ENCODE measurements at regions not wholly inside any gene's neighbourhood (a gene's known extent, or its start where the extent isn't known, plus 50 kb on each side); places are given as distances from the start of the nearest gene placed in this dataset.

GRCh38 chr14:65282896-65283253 is 129.7 kb upstream of the FUT8 start:
- H3K9me3 ChIP-seq (ENCODE audit: insufficient read depth, low read depth, low read length), result peaks cover 2% of the 10 kb centered on the region
- no peak overlapping the region for H4K8ac ChIP-seq (ENCODE audit: low read depth, low read length)
- H3K79me2 ChIP-seq (ENCODE audit: control insufficient read depth, insufficient read depth, low read length, poor library complexity), result no peaks in the 10 kb centered on the region
- H2AFZ ChIP-seq (ENCODE audit: insufficient read depth, low read length, poor library complexity), result no peak overlapping the region
- H3K4me3 ChIP-seq (ENCODE audit: low read depth, low read length), result no peak overlapping the region
- H3K4me1 ChIP-seq (ENCODE audit: control insufficient read depth in 1 of 2, insufficient read depth in 2 of 2, low read length in 2 of 2), result peaks cover 14 to 18% of the 10 kb centered on the region in 2 experiments
- no peak overlapping the region for H3K23ac ChIP-seq (ENCODE audit: low read length)
- DNase-seq, result no peak
- H3K36me3 ChIP-seq (ENCODE audit: control insufficient read depth in 1 of 2, insufficient read depth in 2 of 2, low read length in 2 of 2), result no peaks in the 10 kb centered on the region
- H3K4me2 ChIP-seq (ENCODE audit: low read length), result no peak overlapping the region
- H2BK12ac ChIP-seq (ENCODE audit: low read length), result no peak overlapping the region
- no peak overlapping the region for H2BK5ac ChIP-seq (ENCODE audit: low read depth, low read length, poor library complexity)
- WGBS (ENCODE audit: extremely low coverage, insufficient coverage, insufficient read length), result no CpG with 5 or more reads among the region's 3 CpGs
- H2AK5ac ChIP-seq (ENCODE audit: low read length), result no peak overlapping the region
- H3K27me3 ChIP-seq (ENCODE audit: insufficient read depth, low read length), result no peaks in the 10 kb centered on the region
- H3K18ac ChIP-seq (ENCODE audit: low read length), result no peak overlapping the region
- no peak overlapping the region for H3K9ac ChIP-seq (ENCODE audit: low read length)
- H3K14ac ChIP-seq (ENCODE audit: low read length), result no peak overlapping the region
- H2BK120ac ChIP-seq (ENCODE audit: insufficient read depth, low read length, poor library complexity), result no peak overlapping the region
- no peak overlapping the region for H3K4ac ChIP-seq (ENCODE audit: low read depth, low read length)
- no peak overlapping the region for H3K27ac ChIP-seq (ENCODE audit: low read depth, low read length)
- peaks cover 7% of the 10 kb centered on the region for H3K79me1 ChIP-seq (ENCODE audit: low read length)
- H4K91ac ChIP-seq (ENCODE audit: low read depth, low read length), result no peak overlapping the region
- H4K12ac ChIP-seq (ENCODE audit: low read depth, low read length), result no peak overlapping the region

GRCh38 chr14:65286443-65286842 is 126.1 kb upstream of the FUT8 start:
- no peak overlapping the region for H3K18ac ChIP-seq (ENCODE audit: low read length)
- H3K79me2 ChIP-seq (ENCODE audit: control insufficient read depth, insufficient read depth, low read length, poor library complexity), result no peaks in the 10 kb centered on the region
- no peaks in the 10 kb centered on the region for H3K27me3 ChIP-seq (ENCODE audit: insufficient read depth, low read length)
- no peak overlapping the region for H3K23ac ChIP-seq (ENCODE audit: low read length)
- no peak overlapping the region for H2BK120ac ChIP-seq (ENCODE audit: insufficient read depth, low read length, poor library complexity)
- H3K14ac ChIP-seq (ENCODE audit: low read length), result no peak overlapping the region
- no peak overlapping the region for H2BK5ac ChIP-seq (ENCODE audit: low read depth, low read length, poor library complexity)
- H4K12ac ChIP-seq (ENCODE audit: low read depth, low read length), result no peak overlapping the region
- DNase-seq, result no peak
- no peak overlapping the region for H4K91ac ChIP-seq (ENCODE audit: low read depth, low read length)
- H2BK12ac ChIP-seq (ENCODE audit: low read length), result no peak overlapping the region
- no CpG with 5 or more reads among the region's 8 CpGs for WGBS (ENCODE audit: extremely low coverage, insufficient coverage, insufficient read length)
- no peak overlapping the region for H3K4me3 ChIP-seq (ENCODE audit: low read depth, low read length)
- no peak overlapping the region for H2AK5ac ChIP-seq (ENCODE audit: low read length)
- H3K4ac ChIP-seq (ENCODE audit: low read depth, low read length), result no peak overlapping the region
- no peak overlapping the region for H3K4me2 ChIP-seq (ENCODE audit: low read length)
- H4K8ac ChIP-seq (ENCODE audit: low read depth, low read length), result no peak overlapping the region
- H3K36me3 ChIP-seq (ENCODE audit: control insufficient read depth in 1 of 2, insufficient read depth in 2 of 2, low read length in 2 of 2), result no peaks in the 10 kb centered on the region
- no peaks in the 10 kb centered on the region for H3K9me3 ChIP-seq (ENCODE audit: insufficient read depth, low read depth, low read length)
- no peak overlapping the region for H3K27ac ChIP-seq (ENCODE audit: low read depth, low read length)
- peaks cover 14 to 18% of the 10 kb centered on the region in 2 experiments for H3K4me1 ChIP-seq (ENCODE audit: control insufficient read depth in 1 of 2, insufficient read depth in 2 of 2, low read length in 2 of 2)
- H3K79me1 ChIP-seq (ENCODE audit: low read length), result peaks cover 7% of the 10 kb centered on the region
- no peak overlapping the region for H2AFZ ChIP-seq (ENCODE audit: insufficient read depth, low read length, poor library complexity)
- H3K9ac ChIP-seq (ENCODE audit: low read length), result no peak overlapping the region

- H4K12ac ChIP-seq (ENCODE audit: low read depth, low read length), result no peak overlapping the region
- no peak overlapping the region for H3K27ac ChIP-seq (ENCODE audit: low read depth, low read length)
- peaks cover 10 to 11% of the 10 kb centered on the region in 2 experiments for H3K4me1 ChIP-seq (ENCODE audit: control insufficient read depth in 1 of 2, insufficient read depth in 2 of 2, low read length in 2 of 2)
- H3K79me2 ChIP-seq (ENCODE audit: control insufficient read depth, insufficient read depth, low read length, poor library complexity), result no peaks in the 10 kb centered on the region
- H2BK5ac ChIP-seq (ENCODE audit: low read depth, low read length, poor library complexity), result peak overlapping the region; percentile 50
- H3K79me1 ChIP-seq (ENCODE audit: low read length), result peaks cover 7% of the 10 kb centered on the region
- H3K9me3 ChIP-seq (ENCODE audit: insufficient read depth, low read depth, low read length), result no peaks in the 10 kb centered on the region
- no peak overlapping the region for H3K4me3 ChIP-seq (ENCODE audit: low read depth, low read length)
- H2BK12ac ChIP-seq (ENCODE audit: low read length), result peak overlapping the region; percentile 71
- H3K27me3 ChIP-seq (ENCODE audit: insufficient read depth, low read length), result no peaks in the 10 kb centered on the region
- no CpG with 5 or more reads among the region's 29 CpGs for WGBS (ENCODE audit: extremely low coverage, insufficient coverage, insufficient read length)
- H3K18ac ChIP-seq (ENCODE audit: low read length), result peak overlapping the region; percentile 49
- H2AFZ ChIP-seq (ENCODE audit: insufficient read depth, low read length, poor library complexity), result peak overlapping the region; percentile 14
- no peak overlapping the region for H3K9ac ChIP-seq (ENCODE audit: low read length)
- peak overlapping the region; percentile 49 for H4K8ac ChIP-seq (ENCODE audit: low read depth, low read length)
- H3K14ac ChIP-seq (ENCODE audit: low read length), result peak overlapping the region; percentile 45
- peak overlapping the region; percentile 56 for H2BK120ac ChIP-seq (ENCODE audit: insufficient read depth, low read length, poor library complexity)
- H3K36me3 ChIP-seq (ENCODE audit: control insufficient read depth in 1 of 2, insufficient read depth in 2 of 2, low read length in 2 of 2), result no peaks in the 10 kb centered on the region
- no peak for DNase-seq
- peak overlapping the region; percentile 9 for H3K4ac ChIP-seq (ENCODE audit: low read depth, low read length)
- H2AK5ac ChIP-seq (ENCODE audit: low read length), result peak overlapping the region; percentile 60
- H3K23ac ChIP-seq (ENCODE audit: low read length), result no peak overlapping the region
- no peak overlapping the region for H3K4me2 ChIP-seq (ENCODE audit: low read length)
- peak overlapping the region; percentile 64 for H4K91ac ChIP-seq (ENCODE audit: low read depth, low read length)
Measured at GRCh38 chr14:65287264-65288131, 125.0 kb upstream of the FUT8 start.

- no peak overlapping the region for H4K12ac ChIP-seq (ENCODE audit: low read depth, low read length)
- H3K27me3 ChIP-seq (ENCODE audit: insufficient read depth, low read length), result no peaks in the 10 kb centered on the region
- no peak overlapping the region for H3K9ac ChIP-seq (ENCODE audit: low read length)
- DNase-seq, result no peak
- no peak overlapping the region for H2BK5ac ChIP-seq (ENCODE audit: low read depth, low read length, poor library complexity)
- H2AFZ ChIP-seq (ENCODE audit: insufficient read depth, low read length, poor library complexity), result no peak overlapping the region
- H3K4me1 ChIP-seq (ENCODE audit: control insufficient read depth in 1 of 2, insufficient read depth in 2 of 2, low read length in 2 of 2), result peaks cover 6 to 8% of the 10 kb centered on the region in 2 experiments
- H3K4me3 ChIP-seq (ENCODE audit: low read depth, low read length), result no peak overlapping the region
- no peak overlapping the region for H3K18ac ChIP-seq (ENCODE audit: low read length)
- H3K27ac ChIP-seq (ENCODE audit: low read depth, low read length), result no peak overlapping the region
- peaks cover 7% of the 10 kb centered on the region for H3K79me1 ChIP-seq (ENCODE audit: low read length)
- WGBS (ENCODE audit: extremely low coverage, insufficient coverage, insufficient read length), result no CpG with 5 or more reads among the region's 3 CpGs
- no peaks in the 10 kb centered on the region for H3K36me3 ChIP-seq (ENCODE audit: control insufficient read depth in 1 of 2, insufficient read depth in 2 of 2, low read length in 2 of 2)
- H2BK120ac ChIP-seq (ENCODE audit: insufficient read depth, low read length, poor library complexity), result no peak overlapping the region
- no peak overlapping the region for H3K4me2 ChIP-seq (ENCODE audit: low read length)
- no peaks in the 10 kb centered on the region for H3K79me2 ChIP-seq (ENCODE audit: control insufficient read depth, insufficient read depth, low read length, poor library complexity)
- no peak overlapping the region for H3K14ac ChIP-seq (ENCODE audit: low read length)
- H2BK12ac ChIP-seq (ENCODE audit: low read length), result no peak overlapping the region
- H3K9me3 ChIP-seq (ENCODE audit: insufficient read depth, low read depth, low read length), result no peaks in the 10 kb centered on the region
- H4K8ac ChIP-seq (ENCODE audit: low read depth, low read length), result no peak overlapping the region
- no peak overlapping the region for H2AK5ac ChIP-seq (ENCODE audit: low read length)
- H4K91ac ChIP-seq (ENCODE audit: low read depth, low read length), result no peak overlapping the region
- H3K23ac ChIP-seq (ENCODE audit: low read length), result no peak overlapping the region
- no peak overlapping the region for H3K4ac ChIP-seq (ENCODE audit: low read depth, low read length)
Measured at GRCh38 chr14:65290830-65291229, 121.7 kb upstream of the FUT8 start.

All from trophoblast cell (in vitro differentiated cells and primary cell).